Activated T-cell treated with anti-CD3 and anti-CD28 coated beads for 4 hours (primary cell): ENCODE measurements at regions not wholly inside any gene's neighbourhood (a gene's known extent, or its start where the extent isn't known, plus 50 kb on each side); places are given as distances from the start of the nearest gene placed in this dataset.

Experiments used
- DNase-seq: peaks from one replicate; pipeline ENCODE4 v3.0.0-alpha.2; 2020

GRCh38 chr5:15447209-15447608, 52.8 kb upstream of the FBXL7 start:
- no peak for DNase-seq

DNA sequence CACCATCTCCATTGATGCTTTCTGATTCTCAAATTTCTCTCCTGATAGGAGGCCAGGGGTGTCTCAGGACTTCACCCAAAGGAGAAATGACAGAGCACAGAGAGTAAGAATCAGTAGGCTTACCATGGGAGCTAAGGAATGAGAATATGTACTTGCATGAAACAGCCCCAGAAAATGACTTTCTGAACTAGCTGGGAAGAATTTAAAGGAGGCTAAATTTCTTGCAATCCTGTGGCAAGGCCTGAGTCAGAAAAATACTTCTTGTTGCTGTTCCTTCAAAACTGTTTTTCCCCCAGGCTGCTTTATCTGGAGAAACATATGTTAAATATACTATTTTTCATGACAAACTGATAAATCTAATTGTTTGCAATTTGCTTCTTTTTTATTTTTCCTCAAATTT, 53.4 kb upstream of the FBXL7 start:
- DNase-seq = no peak

DNA sequence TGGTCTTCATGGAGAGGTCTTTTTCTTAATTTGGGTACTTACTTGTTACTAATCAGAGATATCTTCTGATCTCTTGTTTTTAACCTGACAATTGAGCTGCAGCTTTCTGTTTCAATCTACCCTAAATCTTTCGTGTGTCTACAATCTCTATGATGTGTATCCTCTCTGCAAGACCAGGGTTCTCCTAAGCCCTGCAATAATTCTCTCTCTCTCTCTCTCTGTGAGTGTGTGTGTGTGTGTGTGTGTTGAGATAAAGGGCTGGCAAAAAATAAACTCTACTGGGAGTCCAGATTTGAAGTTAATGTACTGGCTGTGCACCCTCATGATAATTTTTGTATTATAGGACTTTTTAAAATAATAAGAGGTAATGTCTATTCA, 57.8 kb upstream of the FBXL7 start:
- no peak for DNase-seq

GRCh38 chr5:15441433-15442192, 58.4 kb upstream of the FBXL7 start:
- DNase-seq = no peak

DNA sequence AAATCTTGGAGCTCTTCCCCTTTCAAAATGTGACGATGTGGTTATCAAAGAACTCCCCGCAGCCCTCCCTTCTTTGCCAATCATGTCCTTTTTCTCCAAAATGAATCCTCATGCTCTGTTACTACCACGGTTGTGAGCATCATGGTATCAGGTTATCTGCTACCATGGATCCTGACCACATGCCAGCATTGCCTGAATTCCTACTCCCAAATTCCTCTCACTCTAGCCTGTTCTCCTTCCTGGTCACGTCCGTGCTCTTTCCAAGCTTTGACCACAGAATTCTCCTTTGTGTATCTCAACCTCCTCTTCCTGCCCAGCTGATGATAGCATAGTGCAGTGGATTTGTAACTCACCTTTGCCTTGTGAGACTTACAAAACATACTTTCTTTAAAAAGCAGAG, 59.5 kb upstream of the FBXL7 start:
- no peak for DNase-seq

DNA sequence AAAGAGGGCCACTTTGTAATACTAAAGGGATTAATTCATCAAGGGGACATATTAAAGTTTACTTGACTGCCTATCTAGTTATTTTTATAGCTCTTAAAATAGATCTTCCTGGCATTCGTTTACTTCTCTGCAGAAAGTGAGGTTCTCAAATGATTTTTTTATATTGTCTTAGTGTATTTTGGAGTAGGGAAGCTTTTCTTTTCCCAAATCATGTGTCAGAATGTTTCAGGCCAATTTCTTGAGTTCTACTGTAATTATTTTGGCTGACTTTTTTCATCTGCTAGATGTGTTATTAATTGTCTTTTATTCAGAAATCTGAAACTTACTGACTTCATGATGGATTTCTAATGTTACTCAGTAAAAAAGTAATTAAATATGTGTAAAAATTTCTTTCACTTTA, 60.2 kb upstream of the FBXL7 start:
- DNase-seq = no peak

DNA sequence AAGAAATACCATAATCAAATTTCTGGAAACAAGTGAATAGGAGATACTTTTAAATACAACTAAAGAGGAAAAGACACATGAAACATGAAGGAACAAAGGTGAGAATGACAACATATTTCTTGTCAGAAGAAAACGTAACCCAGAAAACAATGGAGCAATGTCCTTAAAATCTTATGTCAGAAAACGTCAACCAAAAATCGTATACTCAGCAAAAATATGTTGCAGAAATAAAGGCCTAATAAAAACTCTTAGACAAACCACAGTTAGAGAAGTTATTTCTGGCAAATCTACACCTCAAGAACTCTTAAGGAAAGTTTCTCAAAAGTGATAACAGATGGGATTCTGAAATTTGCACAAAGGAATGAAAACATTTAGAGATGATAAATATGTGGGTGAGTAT, 66.3 kb upstream of the FBXL7 start:
- no peak for DNase-seq

DNA sequence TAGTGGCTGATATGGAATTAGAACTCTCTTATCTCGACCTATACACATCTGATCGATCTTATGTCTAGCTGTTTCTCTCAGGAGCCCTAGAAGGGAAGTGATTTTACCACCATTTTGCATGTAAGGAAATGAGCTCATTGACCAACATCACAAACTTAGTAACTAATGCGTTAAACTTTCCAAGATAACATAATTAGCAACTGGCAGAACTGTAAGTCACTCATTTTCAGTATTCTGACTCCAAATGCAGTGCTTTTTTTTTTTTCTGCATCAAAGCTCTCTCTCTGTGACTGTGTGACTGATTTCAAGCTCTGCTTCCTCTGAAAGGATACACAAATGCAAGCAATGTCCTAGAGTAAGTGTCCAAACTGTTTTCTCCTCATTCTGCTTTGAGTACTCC, 68.1 kb upstream of the FBXL7 start:
- no peak for DNase-seq

- no peak for DNase-seq
These were observed 74.2 kb upstream of the FBXL7 start for GRCh38 chr5:15425766-15426165.

DNA sequence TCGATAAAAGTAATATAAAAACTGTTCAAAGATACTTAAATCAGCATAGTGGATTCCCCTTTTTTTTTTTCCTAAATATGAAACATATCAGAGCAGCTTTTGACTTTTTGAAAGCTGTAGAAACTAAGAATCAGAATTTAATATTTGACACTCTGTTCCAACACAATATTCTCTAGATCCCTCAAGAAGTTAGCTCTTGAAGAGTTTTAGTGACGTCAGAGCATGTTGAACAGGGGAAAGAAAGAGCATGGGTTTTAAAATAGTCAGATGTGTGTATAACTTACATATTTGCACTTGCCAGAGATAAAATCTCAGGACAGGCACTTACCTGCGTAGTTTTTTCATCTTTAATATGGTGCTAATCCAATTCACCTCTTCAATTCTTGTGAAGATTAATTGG, 75.2 kb upstream of the FBXL7 start:
- no peak for DNase-seq

DNA sequence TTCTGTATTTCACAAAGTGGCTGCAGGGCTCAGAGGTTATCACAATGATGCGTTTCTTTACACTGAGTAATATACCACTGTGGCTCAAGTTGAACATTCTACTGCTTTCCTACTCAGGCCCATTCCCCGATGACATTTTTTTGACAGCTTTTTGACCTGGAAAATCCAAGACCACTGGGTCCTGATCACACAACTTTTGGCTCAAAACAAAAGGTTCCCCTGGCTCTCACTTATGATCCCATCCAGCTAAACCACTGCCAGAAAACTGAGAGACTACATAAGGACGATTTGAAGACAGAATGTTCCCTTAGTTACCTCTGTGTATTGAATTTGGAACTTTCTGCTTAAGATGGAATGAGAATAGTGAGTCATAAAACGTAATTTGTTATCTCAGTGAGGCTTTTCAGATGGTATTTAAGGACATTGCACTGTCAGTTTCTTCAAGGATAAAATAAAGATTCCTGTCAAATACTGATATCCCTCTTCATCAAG, 78.0 kb upstream of the FBXL7 start:
- no peak for DNase-seq

- no peak for DNase-seq
These were observed 78.6 kb upstream of the FBXL7 start for GRCh38 chr5:15421381-15421780.

- no peak for DNase-seq
These were observed 79.8 kb upstream of the FBXL7 start for GRCh38 chr5:15420201-15420600.

GRCh38 chr5:15417156-15417555, 82.8 kb upstream of the FBXL7 start:
- DNase-seq = no peak

GRCh38 chr5:15406478-15406877, 93.5 kb upstream of the FBXL7 start:
- DNase-seq = no peak

GRCh38 chr5:15393146-15393545, 106.8 kb upstream of the FBXL7 start:
- DNase-seq = no peak

GRCh38 chr5:15391704-15392397, 108.1 kb upstream of the FBXL7 start:
- no peak for DNase-seq

DNA sequence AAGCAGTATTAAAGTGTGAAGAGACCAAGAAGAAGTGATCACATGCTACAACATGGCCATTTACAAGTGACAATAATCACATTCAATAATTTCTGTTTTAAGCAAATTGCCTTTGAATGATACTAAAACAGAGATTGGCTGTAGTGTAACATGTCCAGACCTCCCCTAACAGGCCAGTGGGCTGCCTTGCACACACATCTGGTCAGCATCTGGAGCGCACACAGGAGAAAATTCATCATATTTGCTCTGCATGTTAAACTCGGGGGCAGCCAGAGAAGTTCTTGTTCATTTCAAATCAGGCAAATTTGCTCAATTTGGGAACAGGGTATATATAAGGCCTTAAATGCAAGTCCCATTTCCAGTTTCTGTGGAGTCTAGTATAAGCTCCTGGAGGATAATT, 111.1 kb upstream of the FBXL7 start:
- no peak for DNase-seq

- no peak for DNase-seq
These were observed 112.0 kb upstream of the FBXL7 start for GRCh38 chr5:15387931-15388524.

DNA sequence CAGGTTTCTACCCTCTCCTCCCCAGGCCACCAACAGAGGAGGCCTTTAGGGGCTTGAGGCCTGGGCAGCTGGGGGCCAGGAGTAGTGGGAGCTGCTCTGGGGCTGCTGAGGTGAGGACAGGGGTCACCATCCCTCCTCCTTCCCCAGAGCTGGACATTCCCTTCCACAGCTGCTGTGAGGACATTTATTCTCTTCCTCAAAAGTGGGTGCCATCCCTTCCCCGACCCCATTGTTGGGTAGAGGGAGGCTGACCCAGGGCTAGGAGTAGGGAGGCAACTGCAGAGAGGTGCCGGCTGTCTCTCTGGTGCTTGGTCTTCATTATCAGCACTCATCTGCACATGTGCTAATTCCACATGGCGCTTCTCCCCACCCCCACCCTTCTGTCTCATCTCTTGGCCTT, 113.9 kb upstream of the FBXL7 start:
- no peak for DNase-seq

- no peak for DNase-seq
These were observed 114.4 kb upstream of the FBXL7 start for GRCh38 chr5:15385553-15385952.

GRCh38 chr5:15385037-15385436, 114.9 kb upstream of the FBXL7 start:
- DNase-seq = no peak

- DNase-seq = no peak
These were observed 115.4 kb upstream of the FBXL7 start for GRCh38 chr5:15384581-15384980.

- no peak for DNase-seq
These were observed 115.8 kb upstream of the FBXL7 start for GRCh38 chr5:15384176-15384575.
